Activated CD8-positive, alpha-beta memory T cell treated with anti-CD3 and anti-CD28 coated beads, Interleukin-2, amount 50 U/mL, for 24 hours (primary cell): ENCODE measurements at regions not wholly inside any gene's neighbourhood (a gene's known extent, or its start where the extent isn't known, plus 50 kb on each side); places are given as distances from the start of the nearest gene placed in this dataset.

Experiments used
- DNase-seq: peaks from one replicate; pipeline ENCODE4 v3.0.0-alpha.2; 2020; ENCODE audit errors: extremely low read depth

DNA sequence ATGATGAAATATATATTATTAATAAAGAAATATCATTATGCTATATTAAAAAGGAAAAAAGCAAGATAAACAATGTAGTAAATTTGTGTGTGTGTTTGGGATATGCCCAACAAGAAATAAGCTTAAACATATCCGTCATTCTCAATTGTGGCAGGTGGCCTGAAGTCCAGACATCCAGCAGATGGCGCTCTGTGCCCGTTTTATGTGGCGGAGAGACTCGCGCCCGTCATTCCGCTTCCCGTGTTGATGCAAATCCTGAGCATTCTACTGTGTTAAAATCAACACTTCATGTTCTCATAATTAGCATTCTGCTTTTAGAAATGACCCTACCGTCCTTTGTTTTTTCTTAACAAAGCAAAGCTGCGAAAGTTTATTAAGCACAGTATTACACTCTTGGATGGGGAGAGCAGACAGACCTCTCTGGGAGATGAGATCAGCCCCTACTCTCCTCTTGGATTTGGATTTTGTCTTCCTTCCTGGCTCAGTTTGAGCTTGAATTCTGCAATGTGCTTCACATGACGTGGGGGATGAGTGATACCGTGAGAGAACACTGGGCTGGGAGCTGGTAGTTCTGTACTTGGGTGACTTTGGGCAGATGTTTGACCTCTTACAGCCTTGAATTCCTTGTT is 125.8 kb downstream of the MCHR2 start:
- DNase-seq, result peak; percentile 34
